ENCODE measurements at regions not wholly inside any gene's neighbourhood (a gene's known extent, or its start where the extent isn't known, plus 50 kb on each side); places are given as distances from the start of the nearest gene placed in this dataset.
"Not testable (repeated sequence)": the region's sequence is repeated elsewhere in the genome, so short reads cannot be mapped to it uniquely, and the experiment has no call there.

DNA sequence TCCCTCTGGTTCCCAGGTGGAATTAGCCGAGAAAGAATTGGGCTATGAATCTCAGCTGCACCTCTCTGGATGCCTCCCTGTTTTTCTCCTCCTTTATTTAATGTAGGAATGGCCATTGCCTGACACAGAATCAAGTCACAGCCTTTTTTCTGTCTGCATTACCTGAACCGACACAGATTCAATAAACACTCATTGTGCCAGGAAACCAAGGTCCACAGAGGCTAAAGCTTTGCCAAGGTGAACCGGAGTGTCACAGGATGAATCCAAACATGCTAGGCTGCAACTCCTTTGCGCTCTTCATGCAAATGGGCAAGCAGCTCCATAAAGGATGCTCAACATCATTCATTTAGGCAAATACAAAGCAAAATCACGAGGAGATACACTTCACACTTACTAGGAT, 199.8 kb upstream of the AGTR2 start:
- DNase-seq (ENCODE audit: insufficient read length, low spot score, missing footprints): no peak
- Histone ChIP-seq H3K4me2 (ENCODE audit: insufficient read depth, low read length) (no peak overlapping the region), H3K36me3 (ENCODE audit: insufficient read depth, low read length) (no peaks in the 10 kb centered on the region), H3K4me3 (ENCODE audit: insufficient read depth, low read length) (no peak overlapping the region), H2AFZ (ENCODE audit: low read length) (no peak overlapping the region), H3K27me3 (ENCODE audit: insufficient read depth, low read length) (peaks cover 7% of the 10 kb centered on the region), H3K4me1 (ENCODE audit: insufficient read depth, low read length) (no peaks in the 10 kb centered on the region), H3K27ac (ENCODE audit: low read depth, low read length) (no peak overlapping the region), H4K20me1 (ENCODE audit: insufficient read depth, low read length) (no peaks in the 10 kb centered on the region), H3K9me3 (ENCODE audit: low read depth, low read length) (no peaks in the 10 kb centered on the region), H3K79me2 (ENCODE audit: insufficient read depth, low read length) (peaks cover 4% of the 10 kb centered on the region)
- TF ChIP-seq, protein P1, sequence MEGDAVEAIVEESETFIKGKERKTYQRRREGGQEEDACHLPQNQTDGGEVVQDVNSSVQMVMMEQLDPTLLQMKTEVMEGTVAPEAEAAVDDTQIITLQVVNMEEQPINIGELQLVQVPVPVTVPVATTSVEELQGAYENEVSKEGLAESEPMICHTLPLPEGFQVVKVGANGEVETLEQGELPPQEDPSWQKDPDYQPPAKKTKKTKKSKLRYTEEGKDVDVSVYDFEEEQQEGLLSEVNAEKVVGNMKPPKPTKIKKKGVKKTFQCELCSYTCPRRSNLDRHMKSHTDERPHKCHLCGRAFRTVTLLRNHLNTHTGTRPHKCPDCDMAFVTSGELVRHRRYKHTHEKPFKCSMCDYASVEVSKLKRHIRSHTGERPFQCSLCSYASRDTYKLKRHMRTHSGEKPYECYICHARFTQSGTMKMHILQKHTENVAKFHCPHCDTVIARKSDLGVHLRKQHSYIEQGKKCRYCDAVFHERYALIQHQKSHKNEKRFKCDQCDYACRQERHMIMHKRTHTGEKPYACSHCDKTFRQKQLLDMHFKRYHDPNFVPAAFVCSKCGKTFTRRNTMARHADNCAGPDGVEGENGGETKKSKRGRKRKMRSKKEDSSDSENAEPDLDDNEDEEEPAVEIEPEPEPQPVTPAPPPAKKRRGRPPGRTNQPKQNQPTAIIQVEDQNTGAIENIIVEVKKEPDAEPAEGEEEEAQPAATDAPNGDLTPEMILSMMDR (IDR thresholded peaks at IDR 0.05; ENCODE audit: extremely low read depth, low read depth, low read length): no peak

DNA sequence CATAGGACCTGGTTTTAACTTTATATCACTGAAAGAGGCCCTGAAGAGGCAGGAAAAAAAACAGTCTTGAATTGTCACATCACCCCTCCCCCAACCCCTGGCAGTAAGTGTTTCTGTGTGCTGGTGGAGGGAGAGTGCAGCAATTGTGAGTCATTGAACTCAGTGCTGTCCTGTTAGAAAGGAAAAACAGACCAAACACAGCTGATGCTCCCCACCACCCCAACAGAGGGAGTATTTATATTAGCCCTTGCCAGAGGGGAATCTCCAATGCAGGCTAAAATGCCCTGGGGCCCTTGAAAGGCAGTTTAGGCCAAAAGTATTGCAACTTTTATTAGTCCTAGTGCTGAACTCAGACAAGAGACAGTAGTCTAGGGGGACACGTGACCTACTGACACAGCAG, 197.8 kb upstream of the AGTR2 start:
- Histone ChIP-seq H3K9me3 (ENCODE audit: low read depth, low read length) (no peaks in the 10 kb centered on the region), H3K27me3 (ENCODE audit: insufficient read depth, low read length) (peaks cover 8% of the 10 kb centered on the region), H3K4me3 (ENCODE audit: insufficient read depth, low read length) (no peak overlapping the region), H4K20me1 (ENCODE audit: insufficient read depth, low read length) (no peaks in the 10 kb centered on the region), H3K4me1 (ENCODE audit: insufficient read depth, low read length) (no peaks in the 10 kb centered on the region), H3K4me2 (ENCODE audit: insufficient read depth, low read length) (no peak overlapping the region), H2AFZ (ENCODE audit: low read length) (no peak overlapping the region), H3K79me2 (ENCODE audit: insufficient read depth, low read length) (no peaks in the 10 kb centered on the region), H3K36me3 (ENCODE audit: insufficient read depth, low read length) (no peaks in the 10 kb centered on the region), H3K27ac (ENCODE audit: low read depth, low read length) (no peak overlapping the region)
- TF ChIP-seq, protein P1 (IDR thresholded peaks at IDR 0.05; ENCODE audit: extremely low read depth, low read depth, low read length): no peak
- no peak for DNase-seq (ENCODE audit: insufficient read length, low spot score, missing footprints)

DNA sequence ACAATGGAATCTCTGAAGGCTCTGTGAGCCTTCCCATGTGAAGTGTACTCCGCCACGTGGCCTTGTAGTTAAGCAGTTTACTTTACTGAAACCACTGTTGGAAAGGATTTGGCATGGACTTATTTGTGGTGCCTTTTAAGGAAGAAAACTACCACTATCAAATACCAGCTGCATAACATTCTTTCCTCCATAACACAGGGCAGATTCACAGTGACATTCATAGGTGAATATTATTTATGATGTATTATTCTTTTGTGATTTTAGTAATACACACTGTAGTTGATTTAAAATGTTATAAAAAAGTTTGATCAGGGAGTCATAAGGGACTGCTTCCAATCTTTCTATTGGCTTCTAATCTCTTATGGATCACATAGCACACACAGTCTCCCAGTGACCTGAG, 192.5 kb upstream of the AGTR2 start:
- Histone ChIP-seq H3K27me3 (ENCODE audit: insufficient read depth, low read length) (peaks cover 6% of the 10 kb centered on the region), H4K20me1 (ENCODE audit: insufficient read depth, low read length) (no peaks in the 10 kb centered on the region), H3K27ac (ENCODE audit: low read depth, low read length) (no peak overlapping the region), H3K36me3 (ENCODE audit: insufficient read depth, low read length) (no peaks in the 10 kb centered on the region), H3K4me2 (ENCODE audit: insufficient read depth, low read length) (no peak overlapping the region), H3K79me2 (ENCODE audit: insufficient read depth, low read length) (no peaks in the 10 kb centered on the region), H3K9me3 (ENCODE audit: low read depth, low read length) (no peaks in the 10 kb centered on the region), H2AFZ (ENCODE audit: low read length) (no peak overlapping the region), H3K4me1 (ENCODE audit: insufficient read depth, low read length) (no peaks in the 10 kb centered on the region), H3K4me3 (ENCODE audit: insufficient read depth, low read length) (no peak overlapping the region)
- TF ChIP-seq, protein P1 (IDR thresholded peaks at IDR 0.05; ENCODE audit: extremely low read depth, low read depth, low read length): no peak
- DNase-seq (ENCODE audit: insufficient read length, low spot score, missing footprints): no peak

DNA sequence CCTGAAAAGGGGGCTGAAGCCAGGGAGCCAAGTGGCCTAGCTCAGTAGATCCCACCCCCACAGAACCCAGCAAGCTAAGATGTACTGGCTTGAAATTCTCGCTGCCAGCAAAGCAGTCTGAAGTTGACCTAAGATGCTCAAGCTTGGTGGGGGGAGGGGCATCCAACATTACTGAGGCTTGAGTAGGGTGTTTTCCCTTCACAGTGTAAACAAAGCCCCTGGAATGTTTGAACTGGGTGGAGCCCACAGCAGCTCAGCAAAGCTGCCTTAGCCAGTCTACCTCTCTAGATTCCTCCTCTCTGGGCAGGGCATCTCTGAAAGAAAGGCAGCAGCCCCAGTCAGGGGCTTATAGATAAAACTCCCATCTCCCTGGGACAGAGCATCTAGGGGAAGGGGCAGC, 187.4 kb upstream of the AGTR2 start:
- H3K36me3 ChIP-seq (ENCODE audit: insufficient read depth, low read length); H3K4me3 ChIP-seq (ENCODE audit: insufficient read depth, low read length); H3K4me1 ChIP-seq (ENCODE audit: insufficient read depth, low read length); H3K27ac ChIP-seq (ENCODE audit: low read depth, low read length); H3K79me2 ChIP-seq (ENCODE audit: insufficient read depth, low read length); H3K27me3 ChIP-seq (ENCODE audit: insufficient read depth, low read length); DNase-seq (ENCODE audit: insufficient read length, low spot score, missing footprints); H2AFZ ChIP-seq (ENCODE audit: low read length); H3K4me2 ChIP-seq (ENCODE audit: insufficient read depth, low read length); H4K20me1 ChIP-seq (ENCODE audit: insufficient read depth, low read length); H3K9me3 ChIP-seq (ENCODE audit: low read depth, low read length): not testable (repeated sequence)

DNA sequence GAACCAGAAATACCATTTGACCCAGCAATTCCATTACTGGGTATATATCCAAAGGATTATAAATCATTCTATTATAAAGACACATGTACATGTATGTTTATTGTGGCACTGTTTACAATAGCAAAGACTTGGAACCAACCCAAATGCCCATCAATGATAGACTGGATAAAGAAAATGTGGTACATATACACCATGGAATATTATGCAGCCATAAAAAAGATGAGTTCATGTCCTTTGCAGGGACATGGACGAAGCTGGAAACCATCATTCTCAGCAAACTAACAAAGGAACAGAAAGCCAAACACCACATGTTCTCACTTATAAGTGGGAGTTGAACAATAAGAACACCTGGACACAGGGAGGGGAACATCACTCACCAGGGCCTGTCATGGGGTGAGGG, 183.1 kb upstream of the AGTR2 start:
- H3K27ac ChIP-seq (ENCODE audit: low read depth, low read length); H3K9me3 ChIP-seq (ENCODE audit: low read depth, low read length); H2AFZ ChIP-seq (ENCODE audit: low read length); H3K4me2 ChIP-seq (ENCODE audit: insufficient read depth, low read length); DNase-seq (ENCODE audit: insufficient read length, low spot score, missing footprints); H3K79me2 ChIP-seq (ENCODE audit: insufficient read depth, low read length); H3K36me3 ChIP-seq (ENCODE audit: insufficient read depth, low read length); H3K4me3 ChIP-seq (ENCODE audit: insufficient read depth, low read length); H3K27me3 ChIP-seq (ENCODE audit: insufficient read depth, low read length); H3K4me1 ChIP-seq (ENCODE audit: insufficient read depth, low read length); H4K20me1 ChIP-seq (ENCODE audit: insufficient read depth, low read length): not testable (repeated sequence)

Measured in osteoblast (primary cell).